HEK293T (cell line): ENCODE measurements at regions not wholly inside any gene's neighbourhood (a gene's known extent, or its start where the extent isn't known, plus 50 kb on each side); places are given as distances from the start of the nearest gene placed in this dataset.

Source experiments
- CTCF ChIA-PET: fragments of 350-600 bp; formaldehyde crosslinking; extraction: SDS; loops from one replicate; lab custom pipeline; 2021; ENCODE audit warnings: antibody characterized with exemption, inconsistent platforms; lab: Yijun Ruan, JAX
- POLR2A ChIA-PET: fragments of 350-600 bp; formaldehyde crosslinking; extraction: SDS; loops from one replicate; lab custom pipeline; 2020; ENCODE audit warnings: antibody characterized with exemption, inconsistent platforms; lab: Yijun Ruan, JAX
- DNase-seq: peaks from one replicate; pipeline ENCODE4 v3.0.0; 2012; ENCODE audit warnings: mixed read lengths; ENCODE audit errors: extremely low spot score
- ARNT ChIP-seq: fragments of 450-650 bp; IDR thresholded peaks from 2 replicates; pipeline ENCODE4 v1.6.1; 2017; ENCODE audit warnings: mild to moderate bottlenecking
- BHLHE40 ChIP-seq: fragments of 450-650 bp; IDR thresholded peaks from 2 replicates; pipeline ENCODE4 v1.6.1; 2016; ENCODE audit warnings: mild to moderate bottlenecking, moderate library complexity, borderline replicate concordance
- CTBP1 ChIP-seq: fragments of 450-650 bp; IDR thresholded peaks from 2 replicates; pipeline ENCODE4 v1.6.1; 2016; ENCODE audit warnings: borderline replicate concordance
- ELF4 ChIP-seq: fragments of 450-650 bp; IDR thresholded peaks from 2 replicates; pipeline ENCODE4 v1.6.1; 2017; ENCODE audit warnings: antibody characterized with exemption
- FOXA1 ChIP-seq: fragments of 450-650 bp; IDR thresholded peaks from 2 replicates; pipeline ENCODE4 v1.6.1; 2016; ENCODE audit warnings: mild to moderate bottlenecking
- FOXK2 ChIP-seq: fragments of 450-650 bp; IDR thresholded peaks from 2 replicates; pipeline ENCODE4 v1.6.1; 2016; ENCODE audit warnings: mild to moderate bottlenecking
- FOXM1 ChIP-seq: fragments of 450-650 bp; IDR thresholded peaks from 2 replicates; pipeline ENCODE4 v1.6.1; 2017; ENCODE audit warnings: mild to moderate bottlenecking, borderline replicate concordance
- HDGF ChIP-seq: fragments of 450-650 bp; IDR thresholded peaks from 2 replicates; pipeline ENCODE4 v1.6.1; 2017; ENCODE audit warnings: antibody characterized with exemption, borderline replicate concordance
- L3MBTL2 ChIP-seq: fragments of 450-650 bp; conservative IDR thresholded peaks from 2 replicates; pipeline ENCODE4 v1.6.1; 2016; ENCODE audit warnings: mild to moderate bottlenecking
- LEF1 ChIP-seq: fragments of 450-650 bp; IDR thresholded peaks from 2 replicates; pipeline ENCODE4 v1.6.1; 2017; ENCODE audit warnings: mild to moderate bottlenecking, borderline replicate concordance
- NFRKB ChIP-seq: fragments of 450-650 bp; IDR thresholded peaks from 2 replicates; pipeline ENCODE4 v1.6.1; 2016; ENCODE audit warnings: mild to moderate bottlenecking, moderate library complexity
- PKNOX1 ChIP-seq: fragments of 450-650 bp; IDR thresholded peaks from 2 replicates; pipeline ENCODE4 v1.6.1; 2016
- SP1 ChIP-seq: fragments of 450-650 bp; IDR thresholded peaks from 2 replicates; pipeline ENCODE4 v1.6.1; 2017
- SUZ12 ChIP-seq: fragments of 450-650 bp; IDR thresholded peaks from 2 replicates; pipeline ENCODE4 v1.6.1; 2016; ENCODE audit warnings: mild to moderate bottlenecking
- TARDBP ChIP-seq: fragments of 450-650 bp; IDR thresholded peaks from 2 replicates; pipeline ENCODE4 v1.6.1; 2016
- ZNF384 ChIP-seq: fragments of 450-650 bp; IDR thresholded peaks from 2 replicates; pipeline ENCODE4 v1.6.1; 2016

GRCh38 chr2:8172661-8173060 lies 509.2 kb upstream of the ID2 start:
- ChIA-PET CTCF (no interaction called here), POLR2A (no interaction called here)
- no peak for DNase-seq
- no peak for TF ChIP-seq FOXK2

GRCh38 chr2:8174641-8175257 lies 507.1 kb upstream of the ID2 start:
- no peak for DNase-seq
- POLR2A ChIA-PET: no interaction called here
- CTCF ChIA-PET: no interaction called here
- TF ChIP-seq ARNT: no peak

GRCh38 chr2:8176887-8177286 lies 505.0 kb upstream of the ID2 start:
- no peak for DNase-seq
- ChIA-PET POLR2A (no interaction called here), CTCF (no interaction called here)
- TF ChIP-seq SP1 (no peak), PKNOX1 (no peak), TARDBP (no peak), FOXM1 (no peak), CTBP1 (no peak), HDGF (no peak), BHLHE40 (no peak), ZNF384 (no peak)

DNA sequence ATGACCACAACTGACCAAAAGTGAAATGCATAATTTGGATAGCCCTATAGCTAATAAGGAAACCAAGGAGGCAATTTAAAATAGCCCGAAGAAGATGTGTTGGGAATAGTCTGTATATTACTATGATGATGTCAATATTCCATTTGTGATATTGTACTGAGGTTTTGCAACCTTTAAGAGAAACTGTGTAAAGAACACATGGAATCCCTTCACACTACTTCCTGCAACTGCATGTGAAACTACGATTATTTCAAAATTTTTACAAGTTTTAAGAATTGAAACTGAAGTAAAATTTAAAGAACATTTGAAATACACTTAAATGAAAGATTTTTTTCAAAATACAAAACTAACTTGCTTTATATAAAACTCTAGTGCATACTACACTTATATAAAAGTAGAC lies 504.3 kb upstream of the ID2 start:
- DNase-seq: no peak
- ChIA-PET POLR2A (no interaction called here), CTCF (no interaction called here)
- TF ChIP-seq ELF4 (no peak), PKNOX1 (no peak), BHLHE40 (no peak), NFRKB (no peak), FOXA1 (no peak), LEF1 (no peak), ARNT (no peak), FOXK2 (no peak), ZNF384 (no peak), CTBP1 (no peak), SUZ12 (no peak), HDGF (no peak), SP1 (no peak), TARDBP (no peak)

DNA sequence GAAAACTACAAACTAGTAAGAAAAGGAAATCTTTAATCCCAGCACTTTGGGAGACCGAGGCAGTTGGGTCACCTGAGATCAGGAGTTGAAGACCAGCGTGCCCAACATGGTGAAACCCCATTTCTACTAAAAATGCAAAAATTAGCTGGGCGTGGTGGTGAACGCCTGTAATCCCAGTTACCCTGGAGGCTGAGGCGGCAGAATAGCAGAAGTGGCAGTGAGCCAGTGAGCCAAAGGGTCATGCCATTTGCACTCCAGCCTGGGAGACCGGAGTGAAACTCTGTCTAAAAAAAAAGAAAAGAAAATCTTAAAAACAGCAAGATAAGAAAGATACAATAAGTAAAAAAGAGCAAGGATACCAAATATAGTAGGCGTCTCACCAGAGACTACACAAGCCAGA lies 502.9 kb upstream of the ID2 start:
- POLR2A ChIA-PET: no interaction called here

GRCh38 chr2:8189316-8189715 lies 492.5 kb upstream of the ID2 start:
- POLR2A ChIA-PET: no interaction called here
- DNase-seq: no peak
- CTCF ChIA-PET: no interaction called here
- TF ChIP-seq PKNOX1 (no peak), TARDBP (no peak), ELF4 (no peak), CTBP1 (no peak), SP1 (no peak), ARNT (no peak), FOXK2 (no peak), NFRKB (no peak), BHLHE40 (no peak), FOXM1 (no peak), HDGF (no peak)

More for the DNA sequence above, 502.9 kb upstream of the ID2 start:
- TF ChIP-seq HDGF (no peak), SUZ12 (no peak), NFRKB (no peak), ZNF384 (no peak), LEF1 (no peak), ELF4 (no peak), FOXM1 (no peak), BHLHE40 (no peak)
- CTCF ChIA-PET: no interaction called here
- DNase-seq: no peak

DNA sequence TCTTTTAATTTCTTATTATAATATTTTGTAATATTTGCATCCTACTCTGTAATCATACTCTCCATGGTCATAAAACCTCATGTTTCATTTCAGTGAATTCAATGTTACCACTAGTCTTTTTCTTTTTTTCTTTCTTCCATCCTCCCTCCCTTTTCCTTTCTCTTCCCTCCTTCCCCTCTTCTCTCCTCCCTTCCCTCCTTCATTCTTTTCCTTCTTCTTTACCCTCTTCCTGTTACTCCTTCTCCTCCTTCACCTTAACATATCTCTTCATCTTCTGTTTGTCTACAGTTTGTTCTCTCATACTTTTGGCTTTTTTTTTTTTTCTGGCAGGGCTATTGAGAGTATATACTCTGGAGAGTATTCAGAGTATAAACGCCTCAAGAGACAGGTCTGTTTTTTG lies 491.6 kb upstream of the ID2 start:
- ChIA-PET CTCF (interaction anchor here (0.6 kb wide), 1 partner anchor 478 kb away, joined by 5 read pairs; no protein-coding TSS in a partner anchor), POLR2A (no interaction called here)
- TF ChIP-seq ELF4 (no peak), FOXK2 (no peak), NFRKB (no peak), PKNOX1 (no peak), FOXM1 (no peak), ZNF384 (no peak), HDGF (no peak), SUZ12 (no peak), SP1 (no peak), CTBP1 (no peak), LEF1 (no peak), L3MBTL2 (no peak), TARDBP (no peak), FOXA1 (no peak), ARNT (no peak), BHLHE40 (no peak)
- no peak for DNase-seq
